Brain microvascular endothelial cell (primary cell): ENCODE measurements at regions not wholly inside any gene's neighbourhood (a gene's known extent, or its start where the extent isn't known, plus 50 kb on each side); places are given as distances from the start of the nearest gene placed in this dataset.

Experiments used
- DNase-seq: peaks from one replicate; pipeline ENCODE4 v3.0.0-alpha.2; 2020
- H3K27ac ChIP-seq: fragments of 250-450 bp; sonication (Bioruptor Pico); 2 replicates; pipeline ENCODE4 v1.5.1; 2020; ENCODE audit warnings: mild to moderate bottlenecking, moderate library complexity
- H3K27me3 ChIP-seq: fragments of 250-450 bp; sonication (Bioruptor Pico); replicated peaks from 2 replicates; pipeline ENCODE4 v1.5.1; 2020; ENCODE audit warnings: mild to moderate bottlenecking
- H3K36me3 ChIP-seq: fragments of 250-450 bp; sonication (Bioruptor Pico); replicated peaks from 2 replicates; pipeline ENCODE4 v1.5.1; 2020; ENCODE audit warnings: mild to moderate bottlenecking
- H3K4me3 ChIP-seq: 2 replicates; pipeline ENCODE4 v1.5.1; 2011; ENCODE audit warnings: low read depth, mild to moderate bottlenecking, control low read depth, low read length, moderate library complexity
- in situ Hi-C: cut with HindIII; loops from 2 replicates; pipeline ENCODE4 v1.10.0; 2017; ENCODE audit warnings: low sequenced_read_pairs, low pct_ligation_motif_present
- TF ChIP-seq, protein P1 (sequence below): IDR thresholded peaks from 2 replicates; pipeline ENCODE4 v1.5.1; 2011; ENCODE audit warnings: low read depth, mild to moderate bottlenecking, moderate library complexity, low read length, control low read depth, inconsistent platforms; ENCODE audit errors: missing control alignments

GRCh38 chr9:95822583-95823431 lies 52.7 kb upstream of the ERCC6L2 start:
- in situ Hi-C loops, result no loop called here
- Histone ChIP-seq H3K27ac (no peak overlapping the region), H3K27me3 (peaks cover 12% of the 10 kb centered on the region), H3K36me3 (no peaks in the 10 kb centered on the region), H3K4me3 (no peak overlapping the region)
- peak; percentile 89 for DNase-seq
- TF ChIP-seq, protein P1, sequence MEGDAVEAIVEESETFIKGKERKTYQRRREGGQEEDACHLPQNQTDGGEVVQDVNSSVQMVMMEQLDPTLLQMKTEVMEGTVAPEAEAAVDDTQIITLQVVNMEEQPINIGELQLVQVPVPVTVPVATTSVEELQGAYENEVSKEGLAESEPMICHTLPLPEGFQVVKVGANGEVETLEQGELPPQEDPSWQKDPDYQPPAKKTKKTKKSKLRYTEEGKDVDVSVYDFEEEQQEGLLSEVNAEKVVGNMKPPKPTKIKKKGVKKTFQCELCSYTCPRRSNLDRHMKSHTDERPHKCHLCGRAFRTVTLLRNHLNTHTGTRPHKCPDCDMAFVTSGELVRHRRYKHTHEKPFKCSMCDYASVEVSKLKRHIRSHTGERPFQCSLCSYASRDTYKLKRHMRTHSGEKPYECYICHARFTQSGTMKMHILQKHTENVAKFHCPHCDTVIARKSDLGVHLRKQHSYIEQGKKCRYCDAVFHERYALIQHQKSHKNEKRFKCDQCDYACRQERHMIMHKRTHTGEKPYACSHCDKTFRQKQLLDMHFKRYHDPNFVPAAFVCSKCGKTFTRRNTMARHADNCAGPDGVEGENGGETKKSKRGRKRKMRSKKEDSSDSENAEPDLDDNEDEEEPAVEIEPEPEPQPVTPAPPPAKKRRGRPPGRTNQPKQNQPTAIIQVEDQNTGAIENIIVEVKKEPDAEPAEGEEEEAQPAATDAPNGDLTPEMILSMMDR, result no peak

DNA sequence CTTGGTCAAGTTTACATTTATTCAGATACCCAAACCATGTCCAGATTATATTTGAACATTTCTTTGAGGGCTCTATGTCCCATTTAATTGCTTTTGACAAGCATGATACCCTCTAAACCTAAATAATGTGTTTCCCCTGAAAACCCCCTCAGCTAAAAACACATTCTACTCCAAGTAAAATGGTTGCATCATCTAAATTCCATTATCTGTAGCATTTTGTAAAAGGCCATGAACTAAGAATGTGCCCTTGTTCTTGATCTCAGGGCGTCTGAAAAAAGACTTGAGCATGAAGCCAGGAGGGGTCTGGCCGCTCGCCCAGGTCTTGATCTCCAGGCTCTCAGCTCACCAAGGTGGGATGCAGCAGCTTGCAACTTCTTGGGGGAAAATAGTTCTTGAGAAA lies 53.5 kb upstream of the ERCC6L2 start:
- no peak for DNase-seq
- in situ Hi-C loops, result no loop called here
- Histone ChIP-seq H3K36me3 (no peaks in the 10 kb centered on the region), H3K27me3 (peaks cover 10% of the 10 kb centered on the region), H3K27ac (no peak overlapping the region), H3K4me3 (no peak overlapping the region)
- TF ChIP-seq, protein P1, result no peak

DNA sequence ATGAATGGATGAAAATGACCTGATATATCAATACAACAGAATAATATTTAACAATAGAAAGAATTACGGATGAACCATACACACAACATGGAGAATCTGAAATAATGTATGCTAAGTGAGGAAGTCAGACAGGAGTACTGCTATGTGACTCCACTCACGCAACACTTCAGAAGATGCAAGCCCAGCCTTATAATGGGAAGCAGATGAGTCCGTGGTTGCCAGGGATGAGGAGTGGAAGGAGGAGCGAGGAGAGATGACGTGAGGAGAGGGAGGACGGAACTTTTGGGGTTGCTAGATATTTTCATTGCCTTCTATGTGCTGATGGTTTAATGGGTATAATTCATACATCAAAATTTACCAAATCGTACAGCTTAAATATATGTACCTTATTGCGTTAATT lies 55.4 kb upstream of the ERCC6L2 start:
- H3K4me3 ChIP-seq, result no peak overlapping the region
- in situ Hi-C loops, result no loop called here
- H3K27ac ChIP-seq, result no peak overlapping the region
- no peaks in the 10 kb centered on the region for H3K27me3 ChIP-seq
- TF ChIP-seq, protein P1, result no peak
- DNase-seq, result no peak
- no peaks in the 10 kb centered on the region for H3K36me3 ChIP-seq

DNA sequence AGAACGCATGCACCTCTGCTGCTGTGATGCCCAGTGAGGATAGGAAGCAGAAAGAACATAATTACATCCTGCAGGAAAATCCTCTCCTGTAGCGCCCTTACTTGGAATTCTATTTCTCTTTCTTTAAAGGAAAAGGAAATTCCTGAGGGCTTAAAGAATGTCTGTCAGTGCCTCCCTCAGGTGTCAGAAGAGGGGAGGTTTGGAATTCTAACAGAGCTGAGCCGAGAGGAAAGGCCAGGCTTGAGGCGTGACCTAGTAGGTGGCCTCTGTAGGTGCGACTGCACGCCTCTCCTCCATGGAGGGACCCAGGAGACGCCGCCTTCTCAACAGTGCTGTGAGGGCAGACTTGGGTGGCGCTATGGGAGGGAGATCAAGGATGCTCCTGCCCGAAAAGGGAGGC lies 55.9 kb upstream of the ERCC6L2 start:
- in situ Hi-C loops, result no loop called here
- TF ChIP-seq, protein P1, result no peak
- H3K27me3 ChIP-seq, result no peaks in the 10 kb centered on the region
- H3K36me3 ChIP-seq, result no peaks in the 10 kb centered on the region
- no peak overlapping the region for H3K4me3 ChIP-seq
- no peak for DNase-seq
- H3K27ac ChIP-seq, result no peak overlapping the region

- H3K27me3 ChIP-seq, result no peaks in the 10 kb centered on the region
- no peak for DNase-seq
- H3K27ac ChIP-seq, result no peak overlapping the region
- in situ Hi-C loops, result no loop called here
- no peak overlapping the region for H3K4me3 ChIP-seq
- TF ChIP-seq, protein P1, result no peak
- no peaks in the 10 kb centered on the region for H3K36me3 ChIP-seq
These were observed 58.3 kb upstream of the ERCC6L2 start for GRCh38 chr9:95817205-95817604.

DNA sequence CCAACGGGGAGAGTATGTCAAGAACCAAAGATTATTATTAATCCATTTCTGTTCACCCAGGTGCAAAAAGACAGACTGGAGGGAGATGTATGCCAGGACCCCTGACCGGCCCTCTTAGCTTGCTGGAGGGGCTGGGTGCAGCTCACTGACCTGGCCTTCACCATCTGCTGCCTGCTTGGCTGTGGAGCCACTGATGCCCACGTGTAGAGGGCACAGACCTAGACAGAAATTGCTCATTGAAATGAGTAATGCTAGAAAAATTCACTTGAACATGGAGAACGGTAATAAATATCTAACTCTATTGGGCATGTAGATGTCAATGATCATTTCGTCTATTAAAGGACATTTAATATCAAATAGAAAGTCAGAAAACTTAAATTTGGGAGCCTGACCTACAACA lies 58.8 kb upstream of the ERCC6L2 start:
- Histone ChIP-seq H3K27ac (no peak overlapping the region), H3K4me3 (no peak overlapping the region), H3K27me3 (no peaks in the 10 kb centered on the region), H3K36me3 (no peaks in the 10 kb centered on the region)
- no peak for DNase-seq
- in situ Hi-C loops, result no loop called here
- TF ChIP-seq, protein P1, result no peak
